ENCODE measurements at regions not wholly inside any gene's neighbourhood (a gene's known extent, or its start where the extent isn't known, plus 50 kb on each side); places are given as distances from the start of the nearest gene placed in this dataset.

DNA sequence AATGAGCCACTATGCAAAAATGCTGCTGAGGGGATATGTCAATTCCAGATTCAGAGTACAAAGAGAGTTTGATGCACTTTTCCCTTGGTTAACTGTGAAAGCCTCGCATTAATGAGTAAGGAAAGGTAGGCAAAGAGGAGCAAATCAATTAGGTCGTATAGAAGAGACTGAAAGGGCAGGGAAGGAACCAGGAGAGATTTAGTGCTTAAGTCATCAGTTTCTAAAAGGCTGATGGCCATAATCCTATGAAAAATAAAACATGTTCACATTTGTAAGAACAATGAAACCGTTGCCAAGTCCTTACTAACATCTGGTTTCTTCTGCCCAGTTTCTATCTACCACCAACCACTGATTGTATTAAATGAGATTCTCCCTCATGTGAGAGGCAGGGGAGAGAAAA, 118.4 kb upstream of the PALMD start:
- TF ChIP-seq GABPA (IDR thresholded peaks at IDR 0.05; ENCODE audit: low read depth) = no peak
- TF ChIP-seq CTCF (IDR thresholded peaks at IDR 0.05; ENCODE audit: insufficient read depth, low read length) = no peak
- no peak for TF ChIP-seq REST (IDR thresholded peaks at IDR 0.05; ENCODE audit: insufficient replicate concordance, low read depth)

Data from HL-60 (cell line).